Inferior parietal cortex (tissue), 1 donor: ENCODE measurements at regions not wholly inside any gene's neighbourhood (a gene's known extent, or its start where the extent isn't known, plus 50 kb on each side); places are given as distances from the start of the nearest gene placed in this dataset.
"Not testable (repeated sequence)": the region's sequence is repeated elsewhere in the genome, so short reads cannot be mapped to it uniquely, and the experiment has no call there.

Source experiments
- DNase-seq: peaks from one replicate; pipeline ENCODE4 v3.0.0-alpha.2; 2016; ENCODE audit errors: extremely low spot score

GRCh38 chr7:4523873-4524272 is 158.2 kb upstream of the FOXK1 start:
- no peak for DNase-seq

- DNase-seq, result no peak
These were observed 156.2 kb upstream of the FOXK1 start for GRCh38 chr7:4525884-4526283.

DNA sequence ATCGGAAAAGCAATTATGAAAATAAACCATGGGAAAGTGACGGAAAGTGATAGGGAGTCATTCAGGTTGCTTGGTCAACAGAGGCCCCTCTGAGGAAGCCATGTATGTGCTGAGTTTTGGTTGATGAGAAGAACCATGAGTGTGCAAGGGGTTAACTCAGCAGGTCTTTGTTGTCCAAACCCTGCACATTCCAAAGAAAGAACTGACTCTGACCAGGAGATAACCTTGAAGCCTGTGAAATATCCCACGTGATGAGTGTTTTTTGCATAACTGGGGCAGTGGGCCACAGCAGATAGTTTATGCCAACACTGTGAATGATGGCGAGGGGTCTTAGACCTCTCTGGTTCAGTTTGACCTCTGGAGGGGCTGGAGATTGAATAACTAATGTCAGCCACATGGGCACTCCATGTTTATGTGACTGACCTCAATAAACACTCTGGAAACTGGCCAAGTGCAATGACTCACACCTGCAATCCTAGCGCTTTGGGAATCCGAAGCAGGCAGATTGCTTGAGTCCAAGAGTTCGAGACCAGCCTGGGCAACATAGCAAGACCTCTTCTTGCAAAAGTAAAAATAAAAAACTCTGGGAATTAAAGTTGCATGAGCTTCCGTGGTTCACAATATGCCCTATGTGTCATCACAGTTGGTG is 154.0 kb upstream of the FOXK1 start:
- no peak for DNase-seq

DNA sequence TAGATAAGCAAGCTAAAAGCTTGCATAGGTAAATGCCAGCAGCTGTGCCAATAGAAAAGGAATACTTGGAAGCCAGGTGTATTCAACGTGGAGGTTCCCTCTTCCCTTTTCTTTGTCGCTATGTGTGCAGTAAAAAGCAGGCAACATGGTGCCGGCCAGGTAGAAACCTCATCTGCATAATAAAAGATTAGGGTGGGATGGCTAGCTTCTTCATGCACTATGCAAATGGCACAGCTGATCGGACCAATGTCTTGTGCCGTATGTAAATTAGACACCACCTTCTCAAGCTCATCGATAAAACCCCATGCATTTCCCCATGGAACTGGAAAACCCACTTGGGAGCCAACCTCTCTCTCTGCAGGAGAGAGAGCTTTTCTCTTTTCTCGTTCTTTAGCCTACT is 150.9 kb upstream of the FOXK1 start:
- DNase-seq, result no peak

GRCh38 chr7:4533339-4533738 is 148.8 kb upstream of the FOXK1 start:
- not testable (repeated sequence) for DNase-seq

GRCh38 chr7:4549681-4550080 is 132.4 kb upstream of the FOXK1 start:
- no peak for DNase-seq

- DNase-seq, result no peak
These were observed 132.0 kb upstream of the FOXK1 start for GRCh38 chr7:4550117-4550516.

DNA sequence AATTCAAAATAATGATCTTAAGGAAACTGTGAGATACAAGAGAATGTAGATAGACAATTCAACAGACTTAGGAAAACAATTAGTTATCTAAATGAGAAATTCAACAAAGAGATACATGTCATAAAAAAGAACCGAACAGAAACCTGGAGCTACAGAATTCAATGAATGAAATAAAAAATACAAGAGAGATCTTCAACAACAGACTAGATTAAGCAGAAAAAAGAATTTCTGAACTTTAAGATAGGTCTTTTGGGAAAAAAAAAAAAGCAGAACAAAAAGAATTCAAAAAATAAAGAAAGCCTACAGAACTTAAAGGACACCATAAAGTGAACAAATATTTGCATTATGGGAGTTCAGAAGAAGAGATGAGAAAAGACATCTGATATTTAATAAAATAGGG is 129.1 kb upstream of the FOXK1 start:
- no peak for DNase-seq

- no peak for DNase-seq
These were observed 125.0 kb upstream of the FOXK1 start for GRCh38 chr7:4556868-4557793.

GRCh38 chr7:4561795-4562194 is 120.3 kb upstream of the FOXK1 start:
- no peak for DNase-seq

DNA sequence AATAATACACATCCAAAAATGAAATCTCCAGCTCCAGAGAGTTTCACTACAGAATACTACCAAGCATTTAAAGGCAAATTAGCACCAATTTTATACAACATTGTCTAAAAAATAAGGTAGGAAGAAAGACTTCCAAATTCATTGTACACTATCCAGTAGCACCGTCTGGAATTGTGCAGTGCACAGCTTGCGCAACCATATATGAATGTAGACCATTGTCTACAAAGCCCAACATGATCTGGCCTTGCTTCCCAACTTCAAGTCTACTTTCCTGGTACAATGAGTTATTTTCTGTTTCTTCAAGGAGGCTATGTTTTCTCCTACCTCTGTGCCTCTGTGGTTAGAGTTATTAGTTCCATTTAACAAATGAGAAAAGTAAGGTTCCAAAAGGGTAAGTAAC is 115.4 kb upstream of the FOXK1 start:
- DNase-seq, result no peak

- DNase-seq, result no peak
These were observed 107.2 kb upstream of the FOXK1 start for GRCh38 chr7:4574851-4575250.

DNA sequence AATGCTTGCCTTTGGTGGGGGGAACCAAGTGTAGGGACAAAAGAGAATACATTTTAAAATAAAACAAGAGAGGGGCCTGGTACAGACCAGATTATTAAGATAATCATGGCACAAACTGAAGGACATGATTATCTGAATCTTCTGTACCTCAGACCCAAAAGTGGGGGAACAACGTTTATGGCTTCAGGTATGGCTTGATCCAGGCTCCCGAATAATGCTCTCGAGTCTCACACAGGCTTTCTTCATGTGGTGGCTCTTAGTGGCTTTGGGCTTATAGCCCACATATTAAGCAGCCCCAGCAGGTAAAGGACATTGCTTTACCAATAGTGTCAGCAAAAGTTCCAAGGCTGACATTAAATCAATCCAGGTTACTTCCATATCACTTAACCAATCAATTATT is 106.8 kb upstream of the FOXK1 start:
- DNase-seq, result no peak

DNA sequence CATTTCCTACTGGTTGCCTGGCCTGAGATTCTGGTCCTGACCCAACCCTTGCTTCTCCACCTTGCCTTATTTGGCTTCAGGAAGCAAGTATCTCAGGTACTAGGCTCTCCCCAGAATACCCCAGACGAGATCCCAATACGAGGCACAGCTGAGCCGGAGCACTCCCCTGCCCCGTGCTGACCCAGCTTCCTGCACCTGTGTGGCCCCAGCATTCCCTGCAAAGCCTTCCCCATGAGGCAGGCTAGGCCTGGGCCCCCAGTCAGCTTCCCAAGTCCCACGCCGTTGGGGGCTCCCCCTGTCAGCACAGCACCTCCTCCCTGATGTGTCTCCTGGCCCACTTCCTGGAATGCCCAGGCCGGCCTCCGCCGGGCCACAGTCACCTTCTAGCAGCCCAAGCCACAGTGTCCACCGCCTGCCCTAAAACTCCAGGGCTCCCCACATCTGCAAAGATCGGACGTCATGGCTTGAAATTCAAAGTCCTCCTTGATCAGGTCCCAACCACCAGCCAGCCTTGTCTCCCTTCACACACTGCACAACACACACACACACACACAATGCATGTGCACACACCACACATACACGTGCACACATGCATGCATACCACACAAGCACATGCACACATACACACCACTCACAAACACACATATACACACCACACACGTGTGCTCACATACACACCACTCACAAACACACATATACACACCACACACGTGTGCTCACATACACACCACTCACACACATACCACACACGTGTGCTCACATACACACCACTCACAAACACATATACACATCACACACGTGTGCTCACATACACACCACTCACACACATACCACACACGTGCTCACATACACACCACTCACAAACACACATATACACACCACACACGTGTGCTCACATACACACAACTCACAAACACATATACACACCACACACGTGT is 78.9 kb upstream of the FOXK1 start:
- DNase-seq, result no peak

- DNase-seq, result no peak
These were observed 78.3 kb upstream of the FOXK1 start for GRCh38 chr7:4603843-4604231.

DNA sequence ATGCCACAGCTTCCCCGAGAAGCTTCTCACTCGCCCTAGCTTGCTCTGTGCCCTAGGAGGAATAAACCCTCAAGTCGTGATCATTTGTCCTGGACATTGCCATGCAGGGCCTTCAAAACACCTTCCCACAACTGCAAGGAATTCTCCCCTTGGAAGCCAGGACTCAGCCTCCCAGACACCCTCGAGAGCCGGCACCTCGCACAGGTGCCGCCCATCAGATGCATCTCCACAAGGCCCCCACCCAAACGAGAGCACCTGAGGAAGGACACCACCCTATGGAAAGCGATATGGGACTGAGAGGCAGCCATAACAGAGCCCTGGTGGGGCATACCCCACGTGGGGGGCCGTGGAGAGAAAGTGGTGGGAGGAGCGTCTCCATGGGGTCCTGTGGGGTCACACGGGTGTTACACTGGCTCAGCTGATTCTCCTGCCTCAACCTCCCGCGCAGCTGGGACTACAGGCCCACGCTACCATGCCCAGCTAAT is 77.6 kb upstream of the FOXK1 start:
- DNase-seq, result no peak

GRCh38 chr7:4606797-4607196 is 75.3 kb upstream of the FOXK1 start:
- no peak for DNase-seq

DNA sequence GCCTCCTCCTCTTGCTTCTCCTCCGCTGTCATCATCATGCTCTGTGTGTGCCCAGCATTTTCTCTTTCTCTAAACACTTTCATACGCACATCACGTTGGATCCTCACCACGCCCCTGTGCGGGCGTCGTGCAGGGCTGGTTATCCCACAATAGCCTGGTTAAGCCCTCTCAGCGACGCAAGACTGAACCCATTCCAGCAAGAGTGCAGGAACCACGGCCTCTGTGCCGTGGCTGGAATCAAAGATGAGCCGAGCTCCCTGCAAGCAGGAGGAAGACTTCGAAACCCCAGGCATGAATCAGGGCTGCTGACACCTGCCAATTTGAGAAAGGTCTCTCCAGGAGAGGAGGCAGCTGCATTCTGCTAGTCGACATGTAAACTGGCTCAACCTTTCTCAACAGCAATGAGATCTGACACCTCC is 74.8 kb upstream of the FOXK1 start:
- DNase-seq, result no peak

GRCh38 chr7:4609576-4609975 is 72.5 kb upstream of the FOXK1 start:
- not testable (repeated sequence) for DNase-seq

GRCh38 chr7:4610768-4611467 is 71.2 kb upstream of the FOXK1 start:
- peak; percentile 79 for DNase-seq

GRCh38 chr7:4612237-4612636 is 69.9 kb upstream of the FOXK1 start:
- no peak for DNase-seq
